PC-3 (cell line): ENCODE measurements at regions not wholly inside any gene's neighbourhood (a gene's known extent, or its start where the extent isn't known, plus 50 kb on each side); places are given as distances from the start of the nearest gene placed in this dataset.

Experiments used
- ATAC-seq: fragments of 200-7000 bp; cut with Tn5 transposase; 2 replicates; pipeline ENCODE4 v1.9.1; 2020; ENCODE audit warnings: mild to moderate bottlenecking, moderate library complexity
- BruUV-seq: library from RNA; stranded (reverse); fragments of 400-500 nt; replicated peaks from 2 replicates; lab custom pipeline; 2021; lab: Mats Ljungman, UMichigan
- CTCF ChIA-PET: fragments of 300-600 bp; sonication (Branson Sonifier 250); formaldehyde crosslinking; loops from one replicate; lab custom pipeline; 2022; ENCODE audit warnings: antibody characterized with exemption; lab: Charles Lee
- POLR2A ChIA-PET: fragments of 300-600 bp; sonication (Branson Sonifier 250); formaldehyde crosslinking; loops from one replicate; lab custom pipeline; 2022; ENCODE audit warnings: antibody characterized with exemption; ENCODE audit not compliant: unreplicated experiment; lab: Charles Lee
- DNase-seq: peaks from one replicate; pipeline ENCODE4 v3.0.0-alpha.2; 2015
- H2AFZ ChIP-seq: fragments of 300-600 bp; sonication (generic); 2 replicates; pipeline ENCODE4 v1.6.0; 2016; ENCODE audit warnings: antibody characterized with exemption, low read length
- H3F3A ChIP-seq: fragments of 300-600 bp; sonication (generic); one replicate; pipeline ENCODE4 v1.6.0; 2017; ENCODE audit warnings: antibody characterized with exemption, low read length, control low read depth, mild to moderate bottlenecking; ENCODE audit not compliant: unreplicated experiment
- H3K27ac ChIP-seq: fragments of 300-600 bp; sonication (generic); 2 replicates; pipeline ENCODE4 v1.5.1; 2016; ENCODE audit warnings: mild to moderate bottlenecking, low read length
- H3K27me3 ChIP-seq: fragments of 300-600 bp; sonication (generic); 2 replicates; pipeline ENCODE4 v1.6.1; 2016; ENCODE audit warnings: low read length, mixed read lengths
- H3K36me3 ChIP-seq: fragments of 300-600 bp; sonication (generic); 2 replicates; pipeline ENCODE4 v1.6.1; 2016; ENCODE audit warnings: low read depth, mixed run types, low read length, mixed read lengths
- H3K4me1 ChIP-seq: fragments of 300-600 bp; sonication (generic); 2 replicates; pipeline ENCODE4 v1.5.1; 2016; ENCODE audit warnings: low read length; ENCODE audit not compliant: insufficient read depth
- H3K4me2 ChIP-seq: fragments of 300-600 bp; sonication (generic); 2 replicates; pipeline ENCODE4 v1.6.0; 2016; ENCODE audit warnings: low read length
- H3K4me3 ChIP-seq: fragments of 300-600 bp; sonication (generic); 2 replicates; pipeline ENCODE4 v1.5.1; 2016; ENCODE audit warnings: mild to moderate bottlenecking, low read length, mixed read lengths
- H3K79me2 ChIP-seq: fragments of 300-600 bp; sonication (generic); 2 replicates; pipeline ENCODE4 v1.6.1; 2017; ENCODE audit warnings: low read length, mixed read lengths
- H3K9ac ChIP-seq: fragments of 300-600 bp; sonication (generic); 2 replicates; pipeline ENCODE4 v1.6.0; 2016; ENCODE audit warnings: mild to moderate bottlenecking, low read length
- H3K9me2 ChIP-seq: fragments of 300-600 bp; sonication (generic); replicated peaks from 2 replicates; pipeline ENCODE4 v1.6.1; 2016; ENCODE audit warnings: mixed run types, low read length, mixed read lengths
- H3K9me3 ChIP-seq: fragments of 300-600 bp; sonication (generic); 2 replicates; pipeline ENCODE4 v1.6.1; 2016; ENCODE audit warnings: low read length, mixed read lengths
- H4K20me1 ChIP-seq: fragments of 300-600 bp; sonication (generic); 2 replicates; pipeline ENCODE4 v1.6.1; 2016; ENCODE audit warnings: low read length, mixed read lengths
- EZH2 ChIP-seq: fragments of 300-600 bp; sonication (generic); IDR thresholded peaks from one replicate; pipeline ENCODE4 v1.6.1; 2017; ENCODE audit warnings: antibody characterized with exemption, mild to moderate bottlenecking, low read length; ENCODE audit not compliant: unreplicated experiment
- EZH2phosphoT487 ChIP-seq: fragments of 300-600 bp; sonication (generic); IDR thresholded peaks from 2 replicates; pipeline ENCODE4 v1.6.1; 2018; ENCODE audit warnings: mild to moderate bottlenecking, antibody characterized with exemption, low read length, borderline replicate concordance
- intact Hi-C: fragments of 100-400 bp; cut with micrococcal nuclease; formaldehyde crosslinking; loops from 2 replicates; pipeline ENCODE4 v1.9.0; 2023
- TF ChIP-seq, protein P1 (sequence below): fragments of 300-600 bp; sonication (generic); conservative IDR thresholded peaks from 2 replicates; pipeline ENCODE4 v1.5.1; 2017; ENCODE audit warnings: antibody characterized with exemption, low read depth, mild to moderate bottlenecking, low read length

DNA sequence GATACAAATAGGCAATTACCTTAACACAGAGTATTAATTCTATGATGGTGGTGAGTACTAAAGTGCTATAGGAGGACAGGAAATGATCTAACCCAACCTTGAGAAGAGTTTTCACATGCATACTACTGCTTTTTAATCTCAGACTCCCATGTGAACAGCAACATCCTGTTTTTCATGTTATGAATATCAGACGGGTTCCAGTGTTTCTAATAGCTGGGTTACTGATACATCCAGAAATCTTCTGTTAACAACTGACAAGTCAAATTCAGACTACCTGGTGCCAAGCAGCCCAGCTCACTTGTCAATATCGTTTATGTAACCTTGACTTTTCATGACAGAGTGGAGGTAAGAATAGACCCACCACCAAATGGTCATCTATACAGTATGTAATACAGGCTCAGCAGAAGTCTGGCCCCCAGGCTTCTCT lies 220.2 kb upstream of the COL8A1 start:
- Histone ChIP-seq H3K27me3 (no peaks in the 10 kb centered on the region), H3K4me2 (no peak overlapping the region), H2AFZ (no peak overlapping the region), H3K9me3 (no peaks in the 10 kb centered on the region), H3K36me3 (no peaks in the 10 kb centered on the region), H4K20me1 (no peaks in the 10 kb centered on the region), H3F3A (no peaks in the 10 kb centered on the region), H3K27ac (no peak overlapping the region), H3K9me2 (no peaks in the 10 kb centered on the region), H3K4me3 (no peak overlapping the region), H3K9ac (no peak overlapping the region), H3K79me2 (no peaks in the 10 kb centered on the region), H3K4me1 (0 out of 2 replicates have a peak, but pooled peaks cover 5% of the 10 kb centered on the region)
- BruUV-seq, result no TSS peak
- CTCF ChIA-PET, result no interaction called here
- POLR2A ChIA-PET, result no interaction called here
- TF ChIP-seq EZH2 (no peak), EZH2phosphoT487 (no peak)
- TF ChIP-seq, protein P1, sequence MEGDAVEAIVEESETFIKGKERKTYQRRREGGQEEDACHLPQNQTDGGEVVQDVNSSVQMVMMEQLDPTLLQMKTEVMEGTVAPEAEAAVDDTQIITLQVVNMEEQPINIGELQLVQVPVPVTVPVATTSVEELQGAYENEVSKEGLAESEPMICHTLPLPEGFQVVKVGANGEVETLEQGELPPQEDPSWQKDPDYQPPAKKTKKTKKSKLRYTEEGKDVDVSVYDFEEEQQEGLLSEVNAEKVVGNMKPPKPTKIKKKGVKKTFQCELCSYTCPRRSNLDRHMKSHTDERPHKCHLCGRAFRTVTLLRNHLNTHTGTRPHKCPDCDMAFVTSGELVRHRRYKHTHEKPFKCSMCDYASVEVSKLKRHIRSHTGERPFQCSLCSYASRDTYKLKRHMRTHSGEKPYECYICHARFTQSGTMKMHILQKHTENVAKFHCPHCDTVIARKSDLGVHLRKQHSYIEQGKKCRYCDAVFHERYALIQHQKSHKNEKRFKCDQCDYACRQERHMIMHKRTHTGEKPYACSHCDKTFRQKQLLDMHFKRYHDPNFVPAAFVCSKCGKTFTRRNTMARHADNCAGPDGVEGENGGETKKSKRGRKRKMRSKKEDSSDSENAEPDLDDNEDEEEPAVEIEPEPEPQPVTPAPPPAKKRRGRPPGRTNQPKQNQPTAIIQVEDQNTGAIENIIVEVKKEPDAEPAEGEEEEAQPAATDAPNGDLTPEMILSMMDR, result no peak
- no peak for DNase-seq
- no peak for ATAC-seq
- intact Hi-C loops, result no loop called here

DNA sequence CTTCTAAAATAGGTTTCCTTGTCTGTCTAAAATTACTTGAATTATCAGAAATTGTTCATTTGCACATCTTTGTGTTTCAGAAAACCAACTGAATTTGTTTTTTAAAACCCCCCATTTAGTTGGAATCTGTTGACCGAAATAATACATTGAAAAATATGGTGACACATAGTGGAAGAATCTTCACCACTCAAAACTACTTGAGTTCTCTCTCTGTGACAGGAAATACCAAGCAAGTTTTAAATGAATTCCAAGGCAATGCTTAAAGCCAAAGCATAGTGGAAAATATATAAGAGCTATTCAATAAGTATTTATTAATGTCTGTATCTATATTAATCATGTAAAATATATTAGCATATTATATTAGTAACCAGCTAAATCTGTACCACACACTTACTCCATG lies 224.9 kb upstream of the COL8A1 start:
- Histone ChIP-seq H3K79me2 (no peaks in the 10 kb centered on the region), H3K9me2 (no peaks in the 10 kb centered on the region), H3K36me3 (no peaks in the 10 kb centered on the region), H2AFZ (no peak overlapping the region), H3K9me3 (no peaks in the 10 kb centered on the region), H3K27me3 (no peaks in the 10 kb centered on the region), H3K4me2 (no peak overlapping the region), H4K20me1 (no peaks in the 10 kb centered on the region), H3K27ac (no peak overlapping the region), H3K4me3 (no peak overlapping the region), H3F3A (no peaks in the 10 kb centered on the region), H3K9ac (no peak overlapping the region), H3K4me1 (0 out of 2 replicates have a peak, but pooled peaks cover 11% of the 10 kb centered on the region)
- TF ChIP-seq EZH2 (no peak), EZH2phosphoT487 (no peak)
- TF ChIP-seq, protein P1, result no peak
- peak; percentile 64 for ATAC-seq
- peak; percentile 59 for DNase-seq
- CTCF ChIA-PET, result no interaction called here
- POLR2A ChIA-PET, result interaction anchor here (0.6 kb wide), 1 partner anchor 84 kb away, joined by 6 read pairs; no protein-coding TSS in a partner anchor
- no TSS peak for BruUV-seq
- intact Hi-C loops, result no loop called here

DNA sequence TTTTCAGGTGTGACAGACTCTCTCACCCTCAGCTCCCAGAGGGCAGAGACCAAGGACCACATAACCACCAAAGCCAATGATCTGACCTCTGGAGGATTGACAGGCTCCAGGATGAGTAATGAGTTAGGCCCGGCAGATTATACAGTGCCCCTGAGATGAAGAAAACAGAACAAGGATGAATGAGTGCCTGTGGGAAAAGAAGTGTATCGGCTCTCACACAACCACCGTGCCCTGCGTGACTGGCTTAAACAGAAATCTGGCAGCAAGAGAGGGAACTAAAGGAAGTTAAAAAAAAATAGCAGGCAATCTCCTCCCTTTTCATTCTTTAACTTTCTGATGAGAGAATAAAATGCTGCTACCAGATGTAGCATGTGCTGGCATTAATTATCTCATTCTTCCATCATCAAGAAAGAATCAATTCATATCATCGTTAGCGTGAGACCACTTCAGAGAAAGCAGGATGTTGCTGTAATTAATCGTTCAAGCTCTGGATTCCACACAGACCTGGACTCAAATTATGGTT lies 227.5 kb upstream of the COL8A1 start:
- intact Hi-C loops, result no loop called here
- no peak overlapping the region for H3K9ac ChIP-seq
- peak; percentile 12 for DNase-seq

More for the DNA sequence above, 227.5 kb upstream of the COL8A1 start:
- Histone ChIP-seq H3K9me3 (no peaks in the 10 kb centered on the region), H3K4me3 (no peak overlapping the region), H2AFZ (no peak overlapping the region), H3F3A (no peaks in the 10 kb centered on the region), H3K36me3 (no peaks in the 10 kb centered on the region), H3K4me1 (0 out of 2 replicates have a peak, but pooled peaks cover 11% of the 10 kb centered on the region), H3K4me2 (no peak overlapping the region), H3K27ac (no peak overlapping the region), H3K9me2 (no peaks in the 10 kb centered on the region), H3K27me3 (no peaks in the 10 kb centered on the region), H3K79me2 (no peaks in the 10 kb centered on the region), H4K20me1 (no peaks in the 10 kb centered on the region)
- CTCF ChIA-PET, result no interaction called here
- no peak for TF ChIP-seq EZH2
- TF ChIP-seq, protein P1, result no peak
- TF ChIP-seq EZH2phosphoT487, result no peak
- BruUV-seq, result no TSS peak
- POLR2A ChIA-PET, result no interaction called here
- peak; percentile 33; the same call in 1 of the 2 replicates for ATAC-seq
